K562 (cell line): ENCODE measurements at regions not wholly inside any gene's neighbourhood (a gene's known extent, or its start where the extent isn't known, plus 50 kb on each side); places are given as distances from the start of the nearest gene placed in this dataset.

Experiments used
- ATAC-seq: fragments of 200-7000 bp; cut with Tn5 transposase; 3 replicates; pipeline ENCODE4 v1.9.1; 2020; ENCODE audit warnings: moderate library complexity
- BruUV-seq: library from RNA; stranded (reverse); fragments of 400-500 nt; replicated peaks from 2 replicates; lab custom pipeline; 2021; lab: Mats Ljungman, UMichigan
- CTCF ChIA-PET: fragments of 300-600 bp; formaldehyde crosslinking; extraction: SDS; loops from one replicate; lab custom pipeline; 2021; ENCODE audit warnings: low intra/inter-chr PET ratio; lab: Yijun Ruan, JAX
- POLR2A ChIA-PET: fragments of 300-600, 350-650 bp; sonication (Branson Sonifier 250); formaldehyde crosslinking; extraction: SDS; loops from one replicate; lab custom pipeline; 2021; ENCODE audit warnings: antibody characterized with exemption, inconsistent platforms; lab: Yijun Ruan, JAX
- DNase-seq, 4 experiments: peaks; one replicate each; pipeline versions ENCODE4 v3.0.0 to v3.0.0-alpha.2; 2011 to 2018; ENCODE audit warnings: low spot score in 3 of 4, mixed read lengths in 3 of 4; ENCODE audit errors: extremely low read depth in 1 of 4
- FAIRE-seq: peaks from 2 replicates; lab custom pipeline; 2011; peaks lifted over from hg19 to GRCh38; lab: Jason Lieb, UNC
- H2AFZ ChIP-seq: 2 replicates; pipeline ENCODE4 v1.6.0; 2011; ENCODE audit warnings: low read depth, low read length, control low read depth, inconsistent platforms
- H3K27ac ChIP-seq: fragments of 200-600 bp; 3 replicates; pipeline ENCODE4 v1.8.0; 2011; ENCODE audit warnings: low read depth, mild to moderate bottlenecking, control low read depth, inconsistent platforms, low read length, moderate library complexity, mixed read lengths; ENCODE audit errors: extremely low read depth
- H3K27me3 ChIP-seq, 2 experiments: fragments of 300-600 bp in 1 of 2; 2 replicates in 1 of 2; 3 replicates in 1 of 2; pipeline versions ENCODE4 v1.6.0 to v1.8.0; 2011; ENCODE audit warnings: inconsistent platforms in 2 of 2, low read length in 2 of 2, mild to moderate bottlenecking in 1 of 2, mixed read lengths in 1 of 2, moderate library complexity in 1 of 2; ENCODE audit not compliant: control insufficient read depth in 2 of 2, insufficient read depth in 2 of 2
- H3K36me3 ChIP-seq: fragments of 300-600 bp; 3 replicates; pipeline ENCODE4 v1.8.0; 2011; ENCODE audit warnings: mild to moderate bottlenecking, low read length, inconsistent platforms; ENCODE audit not compliant: control insufficient read depth, insufficient read depth
- H3K4me1 ChIP-seq, 2 experiments: fragments of 200-600 bp in 1 of 2; replicated peaks in 1 of 2; 2 replicates in 1 of 2; 3 replicates in 1 of 2; pipeline versions ENCODE4 v1.5.1 to v1.8.0; 2011; ENCODE audit warnings: inconsistent platforms in 2 of 2, low read length in 2 of 2, mild to moderate bottlenecking in 1 of 2, mixed read lengths in 1 of 2, moderate library complexity in 1 of 2; ENCODE audit not compliant: control insufficient read depth in 2 of 2, insufficient read depth in 2 of 2
- H3K4me2 ChIP-seq: 2 replicates; pipeline ENCODE4 v1.6.1; 2011; ENCODE audit warnings: low read length, control low read depth, inconsistent platforms, mixed read lengths; ENCODE audit not compliant: insufficient read depth
- H3K4me3 ChIP-seq: fragments of 200-600 bp; sonication (generic), shearing (Covaris generic); 2 replicates; pipeline ENCODE4 v1.5.1; 2016; ENCODE audit warnings: control low read depth, inconsistent platforms
- H3K79me2 ChIP-seq: fragments of 200-600 bp; 3 replicates; pipeline ENCODE4 v1.8.0; 2011; ENCODE audit warnings: low read length, inconsistent platforms; ENCODE audit not compliant: control insufficient read depth, insufficient read depth
- H3K9ac ChIP-seq, 2 experiments: 2 replicates each; pipeline versions ENCODE4 v1.6.0 to v1.6.1; 2011; ENCODE audit warnings: low read depth in 2 of 2, low read length in 2 of 2, control low read depth in 1 of 2, inconsistent platforms in 1 of 2, mild to moderate bottlenecking in 1 of 2, mixed read lengths in 1 of 2; ENCODE audit not compliant: insufficient read depth in 1 of 2
- H3K9me1 ChIP-seq: one replicate; pipeline ENCODE4 v1.6.0; 2011; ENCODE audit warnings: inconsistent platforms, mild to moderate bottlenecking, low read length, moderate library complexity; ENCODE audit not compliant: control insufficient read depth, insufficient read depth
- H3K9me3 ChIP-seq: replicated peaks from 2 replicates; pipeline ENCODE4 v1.5.1; 2011; ENCODE audit warnings: low read depth, low read length, inconsistent platforms; ENCODE audit not compliant: control insufficient read depth, insufficient read depth
- H4K20me1 ChIP-seq: replicated peaks from 2 replicates; pipeline ENCODE4 v1.6.1; 2011; ENCODE audit warnings: low read length, inconsistent platforms, mixed read lengths; ENCODE audit not compliant: control insufficient read depth, insufficient read depth
- BCL6 ChIP-seq: fragments of 250-450 bp; sonication (Bioruptor Pico); IDR thresholded peaks from 2 replicates; pipeline ENCODE4 v1.4.0; 2020
- CBX8 ChIP-seq: fragments of 200-600 bp; sonication (generic); IDR thresholded peaks from 2 replicates; pipeline ENCODE4 v1.6.1; 2012; ENCODE audit warnings: borderline replicate concordance, mixed run types, low read depth, mild to moderate bottlenecking, moderate library complexity, mixed read lengths, low read length, control low read depth, inconsistent platforms; ENCODE audit not compliant: poor library complexity, severe bottlenecking; ENCODE audit errors: extremely low read depth
- CSDE1 ChIP-seq, 2 experiments: fragments of 450-650 bp; IDR thresholded peaks; 2 replicates each; pipeline ENCODE4 v1.6.1; 2016; ENCODE audit warnings: mild to moderate bottlenecking in 1 of 2
- EGR1 ChIP-seq: fragments of 450-650 bp; conservative IDR thresholded peaks from 2 replicates; pipeline ENCODE4 v1.6.1; 2017; ENCODE audit warnings: mild to moderate bottlenecking
- FOXK1 ChIP-seq: sonication (generic); formaldehyde crosslinking; IDR thresholded peaks from 2 replicates; pipeline ENCODE4 v1.8.0; 2022; ENCODE audit warnings: missing genetic modification reagents, mild to moderate bottlenecking, borderline replicate concordance
- SREBF1 ChIP-seq: fragments of 150-350 bp; IDR thresholded peaks from 2 replicates; pipeline ENCODE4 v1.6.1; 2014; ENCODE audit warnings: antibody characterized with exemption, low read depth, low read length, borderline replicate concordance
- TAF15 ChIP-seq: fragments of 200-400 bp; formaldehyde crosslinking; IDR thresholded peaks from 2 replicates; pipeline ENCODE4 v1.6.1; 2017; ENCODE audit warnings: mild to moderate bottlenecking, low read depth, low read length, moderate library complexity
- TAF9B ChIP-seq: fragments of 450-650 bp; IDR thresholded peaks from 2 replicates; pipeline ENCODE4 v1.6.1; 2018; ENCODE audit warnings: mild to moderate bottlenecking; ENCODE audit not compliant: partially characterized antibody
- ZEB2 ChIP-seq: fragments of 450-650 bp; IDR thresholded peaks from 2 replicates; pipeline ENCODE4 v1.6.1; 2016
- ZNF146 ChIP-seq: IDR thresholded peaks from one replicate; pipeline ENCODE4 v1.6.1; 2018; ENCODE audit warnings: missing compliant biosample characterization; ENCODE audit not compliant: unreplicated experiment
- ZNF583 ChIP-seq: fragments of 250-450 bp; sonication (Bioruptor Pico); IDR thresholded peaks from 2 replicates; pipeline ENCODE4 v1.4.0; 2020
- ZNF75A ChIP-seq: fragments of 450-650 bp; formaldehyde crosslinking; IDR thresholded peaks from 2 replicates; pipeline ENCODE4 v1.4.0; 2020; ENCODE audit warnings: mild to moderate bottlenecking
- WGBS: fragments of 100-300 bp; shearing (Covaris generic); methylation state at CpG from one replicate; pipeline ENCODE4 v1.1.6; 2016; ENCODE audit warnings: low coverage, mixed read lengths; ENCODE audit not compliant: insufficient coverage; ENCODE audit errors: missing lambda C conversion rate; 5-methylcytosine and 5-hydroxymethylcytosine counted together
- in situ Hi-C: fragments of 300-500 bp; cut with MboI; formaldehyde crosslinking; loops from 4 replicates; pipeline ENCODE4 v1.15.0; 2018; ENCODE audit warnings: inconsistent platforms, mixed read lengths
- intact Hi-C: fragments of 100-400 bp; cut with micrococcal nuclease; formaldehyde crosslinking; loops from 2 replicates; pipeline ENCODE4 v1.14.2; 2022
- TF ChIP-seq, protein P1 (sequence below): sonication (generic); formaldehyde crosslinking; IDR thresholded peaks from 2 replicates; pipeline ENCODE4 v1.5.0; 2020; ENCODE audit warnings: missing genetic modification reagents
- TF ChIP-seq, protein P2 (sequence below): fragments of 450-650 bp; IDR thresholded peaks from 2 replicates; pipeline ENCODE4 v1.6.1; 2018; ENCODE audit warnings: mild to moderate bottlenecking, low read depth; ENCODE audit not compliant: partially characterized antibody
- TF ChIP-seq, protein P3 (sequence below): fragments of 450-650 bp; formaldehyde crosslinking; IDR thresholded peaks from 2 replicates; pipeline ENCODE4 v1.4.0; 2022; ENCODE audit warnings: mild to moderate bottlenecking, moderate library complexity
- TF ChIP-seq, protein P4 (sequence below): sonication (generic); formaldehyde crosslinking; IDR thresholded peaks from 2 replicates; pipeline ENCODE4 v1.8.1; 2022; ENCODE audit warnings: missing genetic modification reagents

DNA sequence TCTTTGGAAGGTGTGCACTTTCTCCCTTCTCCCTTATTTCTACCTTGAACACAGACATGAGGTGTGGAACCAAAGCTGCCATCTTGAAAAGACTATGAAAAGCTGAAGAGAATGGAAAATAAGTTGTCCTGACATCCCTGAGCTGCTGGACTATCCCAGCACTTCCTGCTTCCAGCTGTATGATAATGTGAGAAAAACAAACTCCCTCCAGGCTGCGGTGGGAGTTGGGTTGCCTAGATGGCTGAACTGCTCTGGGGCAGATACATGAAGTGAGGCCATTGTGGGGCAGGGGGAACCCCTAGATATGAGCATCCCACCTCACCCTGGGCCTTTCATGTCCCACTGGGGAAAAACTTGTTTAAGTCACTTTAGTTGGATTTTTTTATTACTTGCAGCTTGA lies 82.4 kb downstream of the BOD1 start:
- H3K9me3 ChIP-seq, result no peaks in the 10 kb centered on the region
- no peak overlapping the region for H3K9ac ChIP-seq
- FAIRE-seq, result no peak
- no peaks in the 10 kb centered on the region; the same call in 1 of the 2 replicates for H4K20me1 ChIP-seq
- intact Hi-C loops (no loop called here), in situ Hi-C loops (no loop called here)
- H3K4me2 ChIP-seq, result no peak overlapping the region
- H2AFZ ChIP-seq, result no peak overlapping the region
- no peak overlapping the region for H3K27ac ChIP-seq
- no peaks in the 10 kb centered on the region for H3K36me3 ChIP-seq
- H3K4me1 ChIP-seq, result no peaks in the 10 kb centered on the region
- H3K79me2 ChIP-seq, result no peaks in the 10 kb centered on the region
- H3K4me3 ChIP-seq, result no peak overlapping the region
- ChIA-PET CTCF (no interaction called here), POLR2A (interaction anchor here (0.6 to 0.8 kb wide), 2 partner anchors 8 to 181 kb away, joined by 3 read pairs; no protein-coding TSS in a partner anchor)
- no peak for ATAC-seq
- H3K27me3 ChIP-seq, result peaks cover 5 to 6% of the 10 kb centered on the region in 2 experiments; a peak in 4 of 5 replicates
- BruUV-seq, result no TSS peak
- no peaks in the 10 kb centered on the region for H3K9me1 ChIP-seq
- WGBS, result 0% methylated on average over 1 of the region's 1 CpG
- no peak for DNase-seq
- no peak for TF ChIP-seq BCL6 (CRISPR knock-in tag)
- no peak for TF ChIP-seq TAF9B
- no peak for TF ChIP-seq ZNF146 (CRISPR knock-in tag)
- TF ChIP-seq, protein P1, sequence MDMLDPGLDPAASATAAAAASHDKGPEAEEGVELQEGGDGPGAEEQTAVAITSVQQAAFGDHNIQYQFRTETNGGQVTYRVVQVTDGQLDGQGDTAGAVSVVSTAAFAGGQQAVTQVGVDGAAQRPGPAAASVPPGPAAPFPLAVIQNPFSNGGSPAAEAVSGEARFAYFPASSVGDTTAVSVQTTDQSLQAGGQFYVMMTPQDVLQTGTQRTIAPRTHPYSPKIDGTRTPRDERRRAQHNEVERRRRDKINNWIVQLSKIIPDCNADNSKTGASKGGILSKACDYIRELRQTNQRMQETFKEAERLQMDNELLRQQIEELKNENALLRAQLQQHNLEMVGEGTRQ (CRISPR knock-in tag), result no peak
- TF ChIP-seq, protein P2, sequence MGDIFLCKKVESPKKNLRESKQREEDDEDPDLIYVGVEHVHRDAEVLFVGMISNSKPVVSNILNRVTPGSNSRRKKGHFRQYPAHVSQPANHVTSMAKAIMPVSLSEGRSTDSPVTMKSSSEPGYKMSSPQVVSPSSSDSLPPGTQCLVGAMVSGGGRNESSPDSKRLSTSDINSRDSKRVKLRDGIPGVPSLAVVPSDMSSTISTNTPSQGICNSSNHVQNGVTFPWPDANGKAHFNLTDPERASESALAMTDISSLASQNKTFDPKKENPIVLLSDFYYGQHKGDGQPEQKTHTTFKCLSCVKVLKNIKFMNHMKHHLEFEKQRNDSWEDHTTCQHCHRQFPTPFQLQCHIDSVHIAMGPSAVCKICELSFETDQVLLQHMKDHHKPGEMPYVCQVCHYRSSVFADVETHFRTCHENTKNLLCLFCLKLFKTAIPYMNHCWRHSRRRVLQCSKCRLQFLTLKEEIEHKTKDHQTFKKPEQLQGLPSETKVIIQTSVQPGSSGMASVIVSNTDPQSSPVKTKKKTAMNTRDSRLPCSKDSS, result no peak
- TF ChIP-seq, protein P3, sequence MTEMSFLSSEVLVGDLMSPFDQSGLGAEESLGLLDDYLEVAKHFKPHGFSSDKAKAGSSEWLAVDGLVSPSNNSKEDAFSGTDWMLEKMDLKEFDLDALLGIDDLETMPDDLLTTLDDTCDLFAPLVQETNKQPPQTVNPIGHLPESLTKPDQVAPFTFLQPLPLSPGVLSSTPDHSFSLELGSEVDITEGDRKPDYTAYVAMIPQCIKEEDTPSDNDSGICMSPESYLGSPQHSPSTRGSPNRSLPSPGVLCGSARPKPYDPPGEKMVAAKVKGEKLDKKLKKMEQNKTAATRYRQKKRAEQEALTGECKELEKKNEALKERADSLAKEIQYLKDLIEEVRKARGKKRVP (CRISPR knock-in tag), result no peak
- TF ChIP-seq ZEB2, result no peak
- no peak for TF ChIP-seq CSDE1 (IDR thresholded peaks at IDR 0.05)
- TF ChIP-seq, protein P4, sequence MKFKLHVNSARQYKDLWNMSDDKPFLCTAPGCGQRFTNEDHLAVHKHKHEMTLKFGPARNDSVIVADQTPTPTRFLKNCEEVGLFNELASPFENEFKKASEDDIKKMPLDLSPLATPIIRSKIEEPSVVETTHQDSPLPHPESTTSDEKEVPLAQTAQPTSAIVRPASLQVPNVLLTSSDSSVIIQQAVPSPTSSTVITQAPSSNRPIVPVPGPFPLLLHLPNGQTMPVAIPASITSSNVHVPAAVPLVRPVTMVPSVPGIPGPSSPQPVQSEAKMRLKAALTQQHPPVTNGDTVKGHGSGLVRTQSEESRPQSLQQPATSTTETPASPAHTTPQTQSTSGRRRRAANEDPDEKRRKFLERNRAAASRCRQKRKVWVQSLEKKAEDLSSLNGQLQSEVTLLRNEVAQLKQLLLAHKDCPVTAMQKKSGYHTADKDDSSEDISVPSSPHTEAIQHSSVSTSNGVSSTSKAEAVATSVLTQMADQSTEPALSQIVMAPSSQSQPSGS (CRISPR knock-in tag), result no peak
- no peak for TF ChIP-seq EGR1
- no peak for TF ChIP-seq TAF15
- TF ChIP-seq CBX8, result no peak
- no peak for TF ChIP-seq ZNF583
- no peak for TF ChIP-seq SREBF1
- no peak for TF ChIP-seq FOXK1 (CRISPR knock-in tag)
- no peak for TF ChIP-seq ZNF75A (CRISPR knock-in tag)
